Skeletal muscle cell (primary cell): ENCODE measurements at regions not wholly inside any gene's neighbourhood (a gene's known extent, or its start where the extent isn't known, plus 50 kb on each side); places are given as distances from the start of the nearest gene placed in this dataset.

Source experiments
- DNase-seq: peaks from one replicate; pipeline ENCODE4 v3.0.0-alpha.2; 2010; ENCODE audit warnings: low read depth
- H3K4me3 ChIP-seq: 2 replicates; pipeline ENCODE4 v1.5.1; 2011; ENCODE audit warnings: low read depth, mild to moderate bottlenecking, control low read depth, low read length, moderate library complexity

- no peak overlapping the region for H3K4me3 ChIP-seq
- peak; percentile 43 for DNase-seq
Measured at GRCh38 chr5:120055858-120056257, 408.2 kb upstream of the PRR16 start.

DNA sequence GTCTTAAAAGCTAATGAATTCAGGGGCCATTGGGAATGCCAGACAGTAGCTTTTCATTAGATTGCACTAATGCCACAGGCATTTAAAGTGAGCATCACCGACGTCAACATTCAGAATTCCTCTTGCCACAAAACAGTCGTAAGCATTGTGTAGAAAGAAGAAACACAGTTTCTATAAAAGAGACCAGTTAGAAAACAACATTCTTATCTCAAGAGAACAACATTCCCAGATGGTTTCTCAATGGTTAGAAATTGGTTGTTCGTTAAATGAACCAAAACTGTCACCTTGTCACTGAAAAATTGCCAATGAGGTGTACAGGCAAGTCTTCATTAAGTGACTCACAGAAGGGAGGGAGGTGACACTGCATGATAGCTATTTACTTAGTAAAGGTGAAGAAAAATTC lies 401.6 kb upstream of the PRR16 start:
- H3K4me3 ChIP-seq = no peak overlapping the region
- peak; percentile 5 for DNase-seq

DNA sequence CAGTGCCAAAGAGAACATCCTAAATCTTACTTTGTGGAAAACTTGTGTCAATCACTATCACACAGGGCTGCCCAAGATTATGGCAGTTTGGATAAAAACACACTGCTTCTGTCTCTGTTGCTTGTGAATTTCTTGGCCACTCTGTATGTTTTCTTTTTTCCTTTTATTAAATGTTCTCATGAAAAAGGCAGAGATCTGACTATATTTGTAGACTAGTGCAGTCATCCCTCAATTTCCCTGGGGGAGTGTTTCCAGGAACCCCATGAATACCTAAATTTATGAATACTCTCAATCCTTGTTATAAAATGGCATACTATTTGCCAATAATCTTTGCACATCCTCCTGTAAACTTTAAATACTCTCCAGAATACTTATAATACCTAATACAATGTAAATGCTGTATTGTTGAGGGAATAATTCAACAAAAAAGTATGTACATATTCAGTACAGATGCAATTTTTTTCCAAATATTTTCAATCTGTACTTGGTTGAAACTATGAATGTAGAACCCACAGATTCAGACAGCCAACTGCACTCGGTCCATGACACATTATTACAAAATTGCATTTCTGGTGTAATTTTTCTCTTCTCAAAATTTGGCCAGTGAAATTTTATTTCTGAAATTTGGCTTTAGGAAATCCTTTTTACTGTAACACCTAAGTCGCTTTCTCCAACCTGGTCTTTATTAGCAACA lies 391.9 kb upstream of the PRR16 start:
- no peak for DNase-seq
- H3K4me3 ChIP-seq = no peak overlapping the region

DNA sequence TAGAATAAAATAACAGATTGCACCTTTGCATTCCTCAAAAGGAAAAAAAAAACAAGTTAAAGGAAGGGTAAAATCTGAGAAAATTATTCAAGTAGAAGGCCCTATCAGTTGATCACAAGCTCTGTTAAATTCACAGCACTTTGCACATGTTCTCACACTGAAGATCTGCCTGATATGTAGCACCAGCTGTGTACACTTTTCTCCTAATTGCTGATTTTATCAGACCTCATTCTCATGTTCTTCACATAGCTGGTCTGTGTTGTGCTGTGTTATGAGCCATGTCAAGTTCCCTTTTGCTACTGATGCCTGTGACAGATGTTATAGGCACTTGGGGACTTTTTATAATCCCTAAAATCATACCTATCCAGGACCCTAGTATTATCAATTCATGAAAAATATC lies 390.4 kb upstream of the PRR16 start:
- H3K4me3 ChIP-seq = no peak overlapping the region
- no peak for DNase-seq

DNA sequence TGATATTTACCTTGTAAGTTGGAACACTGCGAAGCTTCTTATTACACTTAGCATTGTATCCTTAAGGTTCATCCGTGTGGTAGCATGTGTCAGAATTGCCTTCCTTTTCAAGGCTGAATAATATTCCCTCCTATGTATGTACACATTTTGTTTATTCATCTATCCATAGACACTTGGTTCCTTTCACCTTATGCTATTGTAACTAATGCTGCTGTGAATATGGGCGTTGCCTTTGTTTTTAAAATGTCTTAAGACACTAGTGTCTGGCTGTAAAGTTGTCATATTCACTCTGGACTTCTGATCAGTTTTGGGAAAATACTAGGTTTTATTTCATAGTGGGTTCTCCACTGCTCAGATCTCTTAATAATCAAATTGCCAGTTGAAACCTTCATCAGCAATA lies 383.3 kb upstream of the PRR16 start:
- no peak for DNase-seq
- no peak overlapping the region for H3K4me3 ChIP-seq

DNA sequence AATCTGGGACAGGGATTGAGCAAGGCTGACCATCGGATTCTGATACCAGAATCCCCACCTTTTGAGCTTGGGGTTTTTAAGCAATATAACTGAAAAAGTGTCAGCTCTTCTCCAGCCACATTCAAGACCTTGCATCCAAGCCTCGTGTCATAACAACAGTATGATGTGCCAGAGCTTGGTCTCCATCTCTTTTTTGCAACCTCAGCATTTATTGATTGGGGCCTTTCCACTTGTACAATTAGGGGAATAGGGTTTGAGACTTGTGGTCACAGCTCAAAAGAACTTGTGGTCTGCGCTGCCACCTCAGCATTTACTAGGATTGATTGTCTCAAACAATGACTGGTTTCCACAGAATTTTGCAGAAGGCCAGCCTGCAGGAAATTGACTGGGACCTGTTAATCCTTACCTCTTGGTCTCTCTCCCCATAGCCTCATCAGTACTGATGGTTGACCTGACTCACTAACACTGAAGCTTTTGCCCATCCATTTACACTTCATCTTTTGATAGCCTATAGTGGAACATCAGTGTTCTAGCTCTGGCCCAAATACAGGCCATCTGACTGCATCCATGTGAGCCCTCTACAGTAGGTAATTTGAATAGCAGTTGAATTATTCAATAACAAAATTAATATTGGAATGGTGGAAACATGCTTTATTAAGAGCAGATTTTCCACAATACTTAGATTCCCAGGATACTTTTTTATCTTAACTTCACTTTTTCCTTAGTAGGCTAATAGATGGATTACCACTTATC lies 381.6 kb upstream of the PRR16 start:
- no peak for DNase-seq
- no peak overlapping the region for H3K4me3 ChIP-seq

DNA sequence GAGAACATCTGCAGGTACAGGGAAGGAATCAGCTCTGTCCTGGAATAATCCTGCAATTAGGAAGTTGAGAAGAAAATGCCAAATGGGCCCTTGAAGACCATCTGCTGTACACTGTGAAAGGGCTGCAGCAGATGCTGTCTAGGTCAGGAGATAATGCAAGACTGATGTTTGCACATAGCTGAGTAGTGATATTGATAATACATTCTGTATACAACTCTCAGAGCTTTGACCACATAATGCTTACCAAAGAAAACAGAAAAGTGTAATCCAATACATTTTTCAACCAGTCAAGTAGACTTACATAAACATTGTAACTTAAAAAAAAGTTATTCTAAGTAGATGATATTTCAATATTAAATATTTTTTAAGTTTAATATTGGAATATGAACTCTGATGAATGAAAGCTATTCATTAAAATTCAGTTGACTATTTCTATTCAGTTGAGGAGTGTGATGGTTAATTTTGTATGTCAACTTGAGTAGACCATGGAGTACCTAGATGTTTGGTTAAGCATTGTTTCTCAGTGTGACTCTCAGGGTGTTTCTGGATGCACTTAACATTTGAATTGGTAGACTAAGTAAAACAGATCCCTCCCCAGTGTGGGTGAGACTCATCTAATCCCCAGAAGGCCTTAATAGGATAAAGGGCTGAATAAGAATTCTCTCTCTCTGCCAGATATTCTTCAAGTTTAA lies 380.1 kb upstream of the PRR16 start:
- DNase-seq = no peak
- H3K4me3 ChIP-seq = no peak overlapping the region

GRCh38 chr5:120084543-120084870 lies 379.6 kb upstream of the PRR16 start:
- no peak overlapping the region for H3K4me3 ChIP-seq
- no peak for DNase-seq

DNA sequence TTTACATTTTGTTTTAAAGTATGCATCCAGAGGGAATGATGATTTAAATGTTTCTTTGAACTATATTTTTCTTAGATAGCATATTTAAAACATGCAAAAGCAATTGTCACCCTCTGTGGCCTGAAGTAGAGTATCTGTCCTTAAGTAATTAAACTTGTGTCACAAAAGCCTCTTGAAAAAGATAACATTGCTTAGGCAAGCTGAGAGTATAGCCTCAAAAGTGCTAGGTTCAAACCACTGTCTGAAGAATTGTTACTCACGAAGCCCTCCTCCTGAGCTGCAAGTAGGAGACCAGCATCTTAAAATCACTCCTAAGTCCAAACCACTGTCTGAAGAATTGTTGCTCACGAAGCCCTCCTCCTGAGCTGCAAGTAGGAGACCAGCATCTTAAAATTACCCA lies 378.0 kb upstream of the PRR16 start:
- no peak for DNase-seq
- no peak overlapping the region for H3K4me3 ChIP-seq

DNA sequence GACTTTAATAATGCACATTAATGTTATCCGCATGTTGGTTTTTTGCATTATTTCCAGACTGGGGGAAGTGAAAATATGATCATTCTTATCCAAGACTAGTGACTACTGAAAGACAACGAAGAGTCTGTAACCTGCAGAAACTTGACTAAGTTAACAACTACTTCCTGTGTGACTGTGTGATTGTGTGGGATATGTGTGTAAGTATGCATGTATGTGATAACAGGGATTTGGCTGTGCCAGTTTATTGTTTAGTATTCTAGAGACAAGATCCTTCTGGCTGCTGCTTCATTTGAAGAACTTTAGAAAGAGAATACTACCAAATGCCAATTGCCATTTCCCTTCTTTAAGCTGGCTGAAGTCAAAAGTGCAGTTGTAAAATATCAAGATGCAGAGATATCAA lies 375.7 kb upstream of the PRR16 start:
- H3K4me3 ChIP-seq = no peak overlapping the region
- DNase-seq = no peak

GRCh38 chr5:120088836-120089235 lies 375.3 kb upstream of the PRR16 start:
- no peak overlapping the region for H3K4me3 ChIP-seq
- no peak for DNase-seq

GRCh38 chr5:120091376-120091948 lies 372.6 kb upstream of the PRR16 start:
- DNase-seq = no peak
- H3K4me3 ChIP-seq = no peak overlapping the region

- DNase-seq = no peak
Measured at GRCh38 chr5:120092649-120093048, 371.5 kb upstream of the PRR16 start.

DNA sequence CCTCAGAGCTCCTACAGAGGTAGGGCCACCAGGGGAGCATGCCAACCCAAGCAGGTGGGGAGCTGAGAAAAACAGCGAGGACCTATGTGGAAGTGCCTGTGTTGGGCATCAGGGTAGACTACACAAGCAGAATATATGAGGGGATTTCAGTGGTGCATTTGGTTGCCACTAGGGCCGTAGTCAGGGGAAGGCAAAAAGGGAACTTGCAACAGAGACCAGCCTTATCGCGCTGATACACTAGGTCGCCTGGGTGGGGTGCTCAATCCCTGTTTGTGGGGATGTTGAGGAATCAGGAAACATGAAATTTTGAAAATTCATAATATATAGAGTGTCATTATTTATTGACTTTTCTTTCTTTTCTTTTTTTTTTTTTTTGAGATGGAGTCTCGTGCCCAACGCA lies 370.9 kb upstream of the PRR16 start:
- H3K4me3 ChIP-seq = no peak overlapping the region
- DNase-seq = no peak

More at GRCh38 chr5:120092649-120093048, 371.5 kb upstream of the PRR16 start:
- no peak overlapping the region for H3K4me3 ChIP-seq

GRCh38 chr5:120096413-120096812 lies 367.7 kb upstream of the PRR16 start:
- H3K4me3 ChIP-seq = no peak overlapping the region
- DNase-seq = peak; percentile 16

- H3K4me3 ChIP-seq = no peak overlapping the region
Measured at GRCh38 chr5:120098426-120098825, 365.7 kb upstream of the PRR16 start.

DNA sequence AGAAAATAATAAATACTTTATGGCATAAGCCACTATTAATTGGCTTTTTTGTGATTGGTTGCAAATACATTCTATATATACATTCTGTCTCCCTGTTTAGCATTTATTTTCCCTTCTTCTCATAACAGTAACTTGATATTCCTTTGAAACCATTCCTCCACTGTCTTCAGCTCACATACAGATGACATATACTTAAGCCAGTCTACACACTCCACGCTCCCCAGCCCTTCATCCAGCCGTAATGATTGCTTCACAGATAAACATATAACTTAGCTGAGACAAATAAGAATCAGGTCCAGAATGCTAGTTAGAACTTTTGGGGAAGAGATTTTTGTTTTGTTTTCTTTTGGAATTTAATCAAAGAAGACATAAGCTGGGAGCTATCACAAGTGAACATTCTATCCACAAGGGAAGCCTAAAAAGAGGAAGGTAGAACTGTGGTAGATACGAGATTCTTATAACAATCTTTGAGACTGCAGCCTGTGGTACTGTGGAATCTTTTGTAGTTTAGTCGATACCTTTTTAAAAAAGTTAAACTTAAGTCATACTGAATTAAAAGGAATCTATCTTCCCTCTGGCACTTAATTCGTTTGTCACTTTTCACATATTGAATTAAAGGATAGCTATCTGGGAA lies 365.1 kb upstream of the PRR16 start:
- peak; percentile 3 for DNase-seq
- H3K4me3 ChIP-seq = no peak overlapping the region

More at GRCh38 chr5:120098426-120098825, 365.7 kb upstream of the PRR16 start:
- DNase-seq = no peak

DNA sequence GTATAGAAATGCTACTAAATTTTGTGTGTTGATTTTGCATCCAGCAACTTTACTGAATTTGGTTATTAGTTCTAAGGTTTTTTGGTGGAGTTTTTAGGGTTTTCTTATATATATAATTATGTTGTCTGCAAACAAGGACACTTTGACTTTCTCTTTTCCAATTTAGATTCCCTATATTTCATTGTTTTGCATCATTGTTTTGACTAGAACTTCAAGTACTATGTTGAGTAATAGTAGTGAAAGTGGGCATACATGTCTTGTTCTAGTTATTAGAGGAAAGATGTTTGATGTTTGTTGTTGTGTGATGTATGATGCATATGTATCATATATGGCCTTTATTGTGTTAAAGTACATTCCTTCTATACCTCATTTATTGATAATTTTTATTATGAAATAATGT lies 362.3 kb upstream of the PRR16 start:
- peak; percentile 28 for DNase-seq
- H3K4me3 ChIP-seq = no peak overlapping the region

DNA sequence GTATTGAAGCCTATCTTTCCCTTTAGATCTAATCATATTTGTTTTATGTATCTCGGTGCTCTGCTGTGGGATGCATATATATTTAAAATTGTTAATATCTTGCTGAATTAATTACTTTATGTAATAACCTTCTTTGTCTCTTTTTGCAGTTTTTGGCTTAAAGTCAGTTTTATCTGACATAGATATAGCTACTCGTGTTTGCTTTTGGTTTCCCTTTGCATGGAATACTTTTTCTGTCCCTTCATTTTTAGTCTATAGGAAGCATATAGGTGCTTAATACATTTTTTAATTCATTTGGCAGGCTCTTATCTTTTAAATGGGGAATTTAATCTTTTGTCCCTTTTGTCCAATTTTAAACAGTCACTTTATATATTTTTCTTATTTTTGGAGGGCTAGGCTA lies 360.6 kb upstream of the PRR16 start:
- no peak for DNase-seq
- no peak overlapping the region for H3K4me3 ChIP-seq
